SH-SY5Y (cell line): ENCODE measurements at regions not wholly inside any gene's neighbourhood (a gene's known extent, or its start where the extent isn't known, plus 50 kb on each side); places are given as distances from the start of the nearest gene placed in this dataset.

Source experiments
- GATA2 ChIP-seq: IDR thresholded peaks from 2 replicates; pipeline ENCODE4 v1.6.1; 2011; ENCODE audit warnings: mild to moderate bottlenecking, low read depth, low read length
- GATA3 ChIP-seq: IDR thresholded peaks from 2 replicates; pipeline ENCODE4 v1.6.1; 2011; ENCODE audit warnings: low read depth, mild to moderate bottlenecking, low read length, moderate library complexity

- TF ChIP-seq GATA3 (no peak), GATA2 (no peak)
Measured at GRCh38 chr2:6359964-6360363, 505.7 kb downstream of the CMPK2 start.
